ENCODE measurements at regions not wholly inside any gene's neighbourhood (a gene's known extent, or its start where the extent isn't known, plus 50 kb on each side); places are given as distances from the start of the nearest gene placed in this dataset.

DNA sequence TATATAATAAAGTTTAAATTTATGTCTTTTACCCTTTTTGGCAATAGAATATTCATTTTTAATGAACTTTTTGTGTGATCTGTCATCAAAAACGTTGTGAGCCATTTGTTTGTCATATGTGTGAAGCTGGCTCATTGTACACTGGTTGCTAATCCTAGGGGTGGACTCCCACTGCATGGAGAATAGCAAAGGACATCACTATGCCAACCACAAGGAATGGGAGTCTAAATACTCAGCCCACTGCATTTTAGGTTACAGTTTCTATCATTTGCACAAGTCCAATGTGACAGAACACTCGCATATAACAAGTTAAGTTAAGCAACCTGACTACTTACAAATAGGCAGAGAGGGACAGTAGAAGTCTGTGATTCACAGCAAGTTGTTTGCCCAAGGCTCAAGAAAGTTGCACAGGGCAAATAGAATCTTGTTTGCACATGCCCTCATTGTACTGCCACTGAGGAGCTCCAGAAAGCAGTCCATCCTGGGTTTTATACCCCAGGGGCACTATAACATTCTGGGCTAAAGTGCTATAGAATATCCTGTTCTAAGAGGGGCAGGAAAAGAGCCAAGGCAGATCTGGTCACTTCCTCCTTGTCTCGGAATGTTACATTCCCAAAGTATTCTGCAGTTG, 545.9 kb upstream of the GCFC2 start:
- Histone ChIP-seq H3K4me3 (ENCODE audit: severe bottlenecking) (no peak overlapping the region), H3K27me3 (ENCODE audit: insufficient read depth, poor library complexity, severe bottlenecking) (peaks cover 9% of the 10 kb centered on the region), H3K9me3 (ENCODE audit: severe bottlenecking) (no peaks in the 10 kb centered on the region), H3K27ac (ENCODE audit: poor library complexity, severe bottlenecking) (no peak overlapping the region), H3K36me3 (ENCODE audit: low read depth) (no peaks in the 10 kb centered on the region), H3K4me1 (ENCODE audit: insufficient read depth, poor library complexity, severe bottlenecking) (no peaks in the 10 kb centered on the region)
- DNase-seq (ENCODE audit: low spot score) = no peak
- TF ChIP-seq, protein P1, sequence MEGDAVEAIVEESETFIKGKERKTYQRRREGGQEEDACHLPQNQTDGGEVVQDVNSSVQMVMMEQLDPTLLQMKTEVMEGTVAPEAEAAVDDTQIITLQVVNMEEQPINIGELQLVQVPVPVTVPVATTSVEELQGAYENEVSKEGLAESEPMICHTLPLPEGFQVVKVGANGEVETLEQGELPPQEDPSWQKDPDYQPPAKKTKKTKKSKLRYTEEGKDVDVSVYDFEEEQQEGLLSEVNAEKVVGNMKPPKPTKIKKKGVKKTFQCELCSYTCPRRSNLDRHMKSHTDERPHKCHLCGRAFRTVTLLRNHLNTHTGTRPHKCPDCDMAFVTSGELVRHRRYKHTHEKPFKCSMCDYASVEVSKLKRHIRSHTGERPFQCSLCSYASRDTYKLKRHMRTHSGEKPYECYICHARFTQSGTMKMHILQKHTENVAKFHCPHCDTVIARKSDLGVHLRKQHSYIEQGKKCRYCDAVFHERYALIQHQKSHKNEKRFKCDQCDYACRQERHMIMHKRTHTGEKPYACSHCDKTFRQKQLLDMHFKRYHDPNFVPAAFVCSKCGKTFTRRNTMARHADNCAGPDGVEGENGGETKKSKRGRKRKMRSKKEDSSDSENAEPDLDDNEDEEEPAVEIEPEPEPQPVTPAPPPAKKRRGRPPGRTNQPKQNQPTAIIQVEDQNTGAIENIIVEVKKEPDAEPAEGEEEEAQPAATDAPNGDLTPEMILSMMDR (IDR thresholded peaks at IDR 0.05; ENCODE audit: poor library complexity, severe bottlenecking) = no peak
- peak; percentile 36; the same call in 2 of the 3 replicates for ATAC-seq (ENCODE audit: low read depth)

DNA sequence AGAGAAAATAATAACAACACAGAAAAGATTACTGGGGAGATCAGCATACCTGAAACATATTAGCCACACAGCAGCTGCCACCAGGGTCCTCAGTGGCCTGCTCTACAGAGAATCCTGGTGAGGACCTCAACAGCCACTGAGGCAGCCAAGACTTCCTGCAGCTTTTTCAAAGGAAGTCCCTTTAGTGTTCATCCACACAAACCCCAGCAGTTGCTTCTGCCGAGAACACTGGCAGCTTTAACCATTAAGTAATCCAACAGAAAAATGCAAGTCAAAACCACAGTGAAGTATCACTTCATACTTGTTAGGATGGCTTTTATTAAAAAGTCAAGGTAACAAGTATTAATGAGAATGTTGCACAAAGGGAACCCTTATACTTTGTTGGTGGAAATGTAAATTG, 542.0 kb upstream of the GCFC2 start:
- DNase-seq (ENCODE audit: low spot score) (no peak), ATAC-seq (ENCODE audit: low read depth) (no peak)
- Histone ChIP-seq H3K27me3 (ENCODE audit: insufficient read depth, poor library complexity, severe bottlenecking) (peaks cover 6% of the 10 kb centered on the region), H3K4me3 (ENCODE audit: severe bottlenecking) (no peak overlapping the region), H3K27ac (ENCODE audit: poor library complexity, severe bottlenecking) (no peak overlapping the region), H3K4me1 (ENCODE audit: insufficient read depth, poor library complexity, severe bottlenecking) (no peaks in the 10 kb centered on the region), H3K36me3 (ENCODE audit: low read depth) (no peaks in the 10 kb centered on the region), H3K9me3 (ENCODE audit: severe bottlenecking) (no peaks in the 10 kb centered on the region)
- TF ChIP-seq, protein P1 (IDR thresholded peaks at IDR 0.05; ENCODE audit: poor library complexity, severe bottlenecking) = no peak

DNA sequence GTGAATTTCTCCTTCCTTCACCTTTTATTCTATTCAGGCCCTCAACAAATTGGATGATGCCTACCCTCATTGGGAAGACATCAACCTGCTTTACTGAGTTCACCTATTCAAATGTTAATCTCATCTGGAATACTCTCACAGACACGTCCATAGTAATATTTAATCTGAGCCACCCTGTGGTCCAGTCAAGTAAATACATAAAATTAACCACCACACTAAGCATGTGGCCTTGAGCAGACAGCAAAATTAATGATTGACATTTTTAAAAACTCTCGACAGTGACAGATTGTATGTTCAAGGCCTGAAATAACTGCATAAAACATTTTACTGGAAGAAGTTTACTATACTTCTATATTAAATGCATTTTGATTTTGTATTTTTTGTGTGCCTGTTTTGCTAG, 540.6 kb upstream of the GCFC2 start:
- H3K27me3 ChIP-seq (ENCODE audit: insufficient read depth, poor library complexity, severe bottlenecking) = peaks cover 6% of the 10 kb centered on the region
- no peaks in the 10 kb centered on the region for H3K36me3 ChIP-seq (ENCODE audit: low read depth)
- no peak for ATAC-seq (ENCODE audit: low read depth)
- H3K9me3 ChIP-seq (ENCODE audit: severe bottlenecking) = no peaks in the 10 kb centered on the region
- no peak overlapping the region for H3K4me3 ChIP-seq (ENCODE audit: severe bottlenecking)
- no peaks in the 10 kb centered on the region for H3K4me1 ChIP-seq (ENCODE audit: insufficient read depth, poor library complexity, severe bottlenecking)
- TF ChIP-seq, protein P1 (IDR thresholded peaks at IDR 0.05; ENCODE audit: poor library complexity, severe bottlenecking) = no peak
- no peak for DNase-seq (ENCODE audit: low spot score)
- H3K27ac ChIP-seq (ENCODE audit: poor library complexity, severe bottlenecking) = no peak overlapping the region

DNA sequence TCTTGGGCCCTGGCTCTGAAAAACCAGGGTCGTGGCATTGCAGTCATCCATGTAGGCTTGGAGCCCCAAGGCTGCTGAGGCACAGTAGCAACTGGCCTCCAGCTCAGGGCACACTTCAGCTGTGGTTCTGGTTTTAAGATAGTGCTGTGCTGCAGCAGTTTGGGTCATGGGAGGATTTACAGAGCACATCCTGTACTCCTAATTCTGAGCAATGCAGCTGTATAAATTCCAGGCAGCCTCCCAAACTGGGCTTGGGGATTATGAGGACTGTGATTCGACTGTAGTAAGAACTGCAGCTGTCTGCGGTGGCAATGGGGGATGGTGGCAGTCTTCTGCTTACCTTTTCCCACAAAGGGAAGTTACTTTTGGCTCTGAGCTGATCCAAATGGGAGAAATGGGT, 536.3 kb upstream of the GCFC2 start:
- H3K9me3 ChIP-seq (ENCODE audit: severe bottlenecking) = no peaks in the 10 kb centered on the region
- no peak for ATAC-seq (ENCODE audit: low read depth)
- no peak for DNase-seq (ENCODE audit: low spot score)
- TF ChIP-seq, protein P1 (IDR thresholded peaks at IDR 0.05; ENCODE audit: poor library complexity, severe bottlenecking) = no peak
- no peak overlapping the region for H3K27ac ChIP-seq (ENCODE audit: poor library complexity, severe bottlenecking)
- no peak overlapping the region for H3K4me3 ChIP-seq (ENCODE audit: severe bottlenecking)
- H3K36me3 ChIP-seq (ENCODE audit: low read depth) = no peaks in the 10 kb centered on the region
- no peaks in the 10 kb centered on the region for H3K4me1 ChIP-seq (ENCODE audit: insufficient read depth, poor library complexity, severe bottlenecking)
- no peaks in the 10 kb centered on the region for H3K27me3 ChIP-seq (ENCODE audit: insufficient read depth, poor library complexity, severe bottlenecking)
